T-cell (primary cell): ENCODE measurements at regions not wholly inside any gene's neighbourhood (a gene's known extent, or its start where the extent isn't known, plus 50 kb on each side); places are given as distances from the start of the nearest gene placed in this dataset.

ENCODE experiments used
- ATAC-seq, 4 experiments: fragments of 200-7000 bp in 3 of 4; fragments of 150-1000 bp in 1 of 4; cut with Tn5 transposase; replicated peaks in 1 of 4; 1 replicate in 3 of 4; 2 replicates in 1 of 4; pipeline ENCODE4 v1.10.0; 2021; ENCODE audit warnings: moderate library complexity in 3 of 4, mild to moderate bottlenecking in 2 of 4, moderate number of reproducible peaks in 1 of 4
- CTCF ChIA-PET, 2 donors: fragments of 300-600 bp; sonication (Branson Sonifier 250); formaldehyde crosslinking; loops; one replicate each; lab custom pipeline; 2022; ENCODE audit warnings: antibody characterized with exemption in 2 of 2; lab: Charles Lee
- POLR2A ChIA-PET, 2 donors: fragments of 300-600 bp; sonication (Branson Sonifier 250); formaldehyde crosslinking; loops; one replicate each; lab custom pipeline; 2022; ENCODE audit warnings: antibody characterized with exemption in 2 of 2; lab: Charles Lee
- DNase-seq, 35 experiments: peaks; one replicate each; pipeline versions ENCODE4 v3.0.0 to v3.0.0-alpha.2; 2013 to 2023
- H3K27ac ChIP-seq: one replicate; pipeline ENCODE4 v1.5.1; 2013; ENCODE audit warnings: low read length
- H3K27me3 ChIP-seq, 2 experiments: replicated peaks in 1 of 2; 1 replicate in 1 of 2; 2 replicates in 1 of 2; pipeline versions ENCODE4 v1.6.1 to v1.7.0; 2013; ENCODE audit warnings: low read length in 1 of 2, mixed read lengths in 1 of 2; ENCODE audit not compliant: control insufficient read depth in 2 of 2, insufficient read depth in 2 of 2; ENCODE audit errors: extremely low read depth in 1 of 2
- H3K36me3 ChIP-seq, 2 donors: 1 replicate in 1 of 2; 2 replicates in 1 of 2; pipeline versions ENCODE4 v1.6.1 to v1.7.0; 2013; ENCODE audit warnings: low read length in 1 of 2; ENCODE audit not compliant: control insufficient read depth in 2 of 2, insufficient read depth in 1 of 2; ENCODE audit errors: extremely low read depth in 1 of 2
- H3K4me1 ChIP-seq, 2 experiments: 1 replicate in 1 of 2; 2 replicates in 1 of 2; pipeline versions ENCODE4 v1.6.1 to v1.7.0; 2013; ENCODE audit warnings: low read length in 2 of 2, mixed read lengths in 1 of 2; ENCODE audit not compliant: insufficient read depth in 2 of 2, control insufficient read depth in 1 of 2; ENCODE audit errors: extremely low read depth in 1 of 2
- H3K4me3 ChIP-seq, 2 donors: 1 replicate in 1 of 2; 2 replicates in 1 of 2; pipeline versions ENCODE4 v1.5.1 to v1.7.0; 2013; ENCODE audit warnings: mild to moderate bottlenecking in 2 of 2, low read length in 1 of 2, moderate library complexity in 1 of 2; ENCODE audit not compliant: control insufficient read depth in 1 of 2; ENCODE audit errors: extremely low read depth in 1 of 2
- H3K9me3 ChIP-seq: 2 replicates; pipeline ENCODE4 v1.7.0; 2013
- H3K27ac Mint-ChIP-seq, 2 donors: one replicate each; pipeline ENCODE4 v1.8.0; 2020 to 2021; ENCODE audit warnings: mild to moderate bottlenecking in 2 of 2, mixed read lengths in 2 of 2
- H3K27me3 Mint-ChIP-seq, 2 donors: one replicate each; pipeline ENCODE4 v1.8.0; 2021 to 2022; ENCODE audit warnings: mixed read lengths in 2 of 2
- H3K36me3 Mint-ChIP-seq: one replicate; pipeline ENCODE4 v1.8.0; 2021; ENCODE audit warnings: mixed read lengths
- H3K4me1 Mint-ChIP-seq, 3 donors: one replicate each; pipeline ENCODE4 v1.8.0; 2020 to 2022; ENCODE audit warnings: mixed read lengths in 3 of 3, mild to moderate bottlenecking in 1 of 3
- H3K4me3 Mint-ChIP-seq, 3 donors: one replicate each; pipeline ENCODE4 v1.8.0; 2020 to 2022; ENCODE audit warnings: mild to moderate bottlenecking in 3 of 3, mixed read lengths in 3 of 3, moderate library complexity in 3 of 3
- H3K9me3 Mint-ChIP-seq, 3 donors: one replicate each; pipeline ENCODE4 v1.8.0; 2020 to 2022; ENCODE audit warnings: mixed read lengths in 3 of 3
- WGBS: methylation state at CpG from one replicate; pipeline ENCODE4 v1.1.5; 2013; ENCODE audit warnings: missing lambda C conversion rate; ENCODE audit not compliant: insufficient coverage; 5-methylcytosine and 5-hydroxymethylcytosine counted together

DNA sequence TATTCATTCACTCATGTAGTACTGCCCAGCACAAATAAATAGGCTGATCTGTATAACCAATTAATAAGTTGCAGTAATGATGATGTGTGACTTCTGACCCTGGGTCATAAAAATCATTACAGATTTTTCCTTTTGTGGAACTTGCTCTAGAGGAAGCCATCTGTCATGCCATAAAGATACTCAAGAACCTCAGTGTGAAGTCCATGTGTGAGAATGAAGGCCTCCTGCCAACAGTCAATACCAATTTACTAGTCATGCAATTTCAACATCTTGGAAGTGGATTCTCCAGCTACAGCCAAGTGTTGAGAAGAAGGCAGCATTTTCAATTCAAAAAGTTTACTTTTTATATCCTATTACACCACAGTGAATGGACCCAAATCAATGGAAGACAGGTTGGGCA lies 435.6 kb upstream of the LRRC4C start:
- no peaks in the 10 kb centered on the region for H3K36me3 Mint-ChIP-seq
- H3K4me1 ChIP-seq, result no peaks in the 10 kb centered on the region
- H3K27me3 ChIP-seq, result no peaks in the 10 kb centered on the region
- ATAC-seq, result no peak
- POLR2A ChIA-PET, result no interaction called here
- H3K4me3 Mint-ChIP-seq, result no peak overlapping the region
- H3K27ac ChIP-seq, result no peak overlapping the region
- no peaks in the 10 kb centered on the region for H3K27me3 Mint-ChIP-seq
- CTCF ChIA-PET, result no interaction called here
- no peak for DNase-seq
- H3K4me1 Mint-ChIP-seq, result no peaks in the 10 kb centered on the region
- peaks cover 11 to 27% (median 23%) of the 10 kb centered on the region in 3 donors for H3K9me3 Mint-ChIP-seq
- H3K36me3 ChIP-seq, result no peaks in the 10 kb centered on the region
- H3K4me3 ChIP-seq, result no peak overlapping the region
- H3K27ac Mint-ChIP-seq, result no peak overlapping the region
- peaks cover 3% of the 10 kb centered on the region for H3K9me3 ChIP-seq

DNA sequence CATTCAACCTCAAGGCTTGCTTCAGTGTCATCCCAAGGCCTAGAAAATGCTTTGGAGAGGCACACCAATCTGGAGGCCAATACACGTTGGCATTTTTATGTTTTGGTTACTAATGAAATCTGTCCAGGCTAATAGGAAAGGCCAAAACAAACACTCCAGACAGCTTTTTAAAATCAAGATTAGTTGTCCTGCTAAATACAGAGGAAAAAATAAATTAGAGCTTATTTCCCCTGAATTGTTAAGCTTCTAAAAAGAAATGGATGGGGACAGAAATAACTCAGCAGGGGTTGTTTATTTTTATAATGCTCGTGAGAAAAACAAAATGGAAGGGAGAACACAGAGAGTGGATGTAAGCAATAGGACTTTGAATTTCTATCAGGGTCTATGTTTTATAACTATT lies 438.5 kb upstream of the LRRC4C start:
- no CpG with 5 or more reads among the region's 2 CpGs for WGBS
- no peak overlapping the region for H3K4me3 Mint-ChIP-seq
- H3K9me3 Mint-ChIP-seq, result peaks cover 15 to 27% (median 21%) of the 10 kb centered on the region in 3 donors
- no peaks in the 10 kb centered on the region for H3K36me3 Mint-ChIP-seq
- H3K27me3 Mint-ChIP-seq, result no peaks in the 10 kb centered on the region
- peaks cover 3% of the 10 kb centered on the region for H3K9me3 ChIP-seq
- no peaks in the 10 kb centered on the region for H3K36me3 ChIP-seq
- H3K27me3 ChIP-seq, result no peaks in the 10 kb centered on the region
- DNase-seq (no peak), ATAC-seq (no peak)
- H3K27ac Mint-ChIP-seq, result no peak overlapping the region
- H3K4me1 ChIP-seq, result no peaks in the 10 kb centered on the region
- H3K4me1 Mint-ChIP-seq, result no peaks in the 10 kb centered on the region
- POLR2A ChIA-PET, result no interaction called here
- H3K27ac ChIP-seq, result no peak overlapping the region
- no peak overlapping the region for H3K4me3 ChIP-seq
- CTCF ChIA-PET, result no interaction called here

DNA sequence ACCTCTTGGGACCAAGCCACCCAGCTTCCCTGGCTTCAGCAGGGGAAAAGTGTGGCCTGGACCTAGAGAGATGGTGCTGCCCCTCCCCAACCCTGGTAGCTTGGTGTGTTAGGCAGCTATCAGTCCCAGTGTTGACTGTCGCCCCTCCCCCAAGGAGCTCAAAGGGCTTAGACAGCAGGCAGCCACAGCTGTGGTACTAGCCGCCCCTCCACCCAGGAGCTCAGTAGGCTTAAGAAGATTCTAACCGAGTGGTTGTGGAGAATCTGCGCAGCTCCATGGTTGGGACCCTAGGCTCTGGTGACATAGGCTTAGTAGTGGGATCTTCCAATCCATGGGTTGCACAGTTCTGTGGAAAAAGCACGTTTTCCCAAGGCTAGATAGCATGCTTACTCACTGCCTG lies 458.4 kb upstream of the LRRC4C start:
- no peaks in the 10 kb centered on the region for H3K36me3 ChIP-seq
- no peaks in the 10 kb centered on the region for H3K4me1 ChIP-seq
- H3K27ac Mint-ChIP-seq, result no peak overlapping the region
- H3K9me3 Mint-ChIP-seq, result peaks cover 25 to 53% (median 35%) of the 10 kb centered on the region in 3 donors
- no peak overlapping the region for H3K4me3 Mint-ChIP-seq
- no peak overlapping the region for H3K4me3 ChIP-seq
- no peaks in the 10 kb centered on the region for H3K27me3 ChIP-seq
- H3K4me1 Mint-ChIP-seq, result no peaks in the 10 kb centered on the region
- 100% methylated on average over 1 of the region's 5 CpGs for WGBS
- H3K27me3 Mint-ChIP-seq, result no peaks in the 10 kb centered on the region
- H3K36me3 Mint-ChIP-seq, result no peaks in the 10 kb centered on the region
- ChIA-PET CTCF (no interaction called here), POLR2A (no interaction called here)
- ATAC-seq (no peak), DNase-seq (no peak)
- H3K9me3 ChIP-seq, result no peaks in the 10 kb centered on the region
- H3K27ac ChIP-seq, result no peak overlapping the region

DNA sequence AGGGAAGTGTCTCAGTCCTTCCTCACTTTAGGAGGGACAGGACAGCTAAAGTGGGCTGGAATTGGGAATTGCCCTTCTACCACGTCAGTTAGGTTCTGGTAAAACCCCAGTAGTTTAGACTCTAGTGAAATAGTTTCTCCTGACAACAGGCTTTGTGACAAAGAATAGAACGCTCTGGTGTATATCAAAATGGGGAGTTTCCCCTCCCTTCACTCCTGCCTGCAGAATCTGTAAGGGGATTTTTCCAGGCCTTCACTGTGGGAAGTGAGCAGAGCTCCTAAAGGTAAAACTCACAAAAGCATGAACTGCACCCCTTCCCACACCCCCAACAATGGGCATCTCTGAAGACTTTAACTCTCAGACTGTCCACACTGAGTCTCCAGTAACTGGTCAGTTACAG lies 460.9 kb upstream of the LRRC4C start:
- no peak overlapping the region for H3K27ac Mint-ChIP-seq
- no peaks in the 10 kb centered on the region for H3K27me3 Mint-ChIP-seq
- Histone ChIP-seq H3K9me3 (no peaks in the 10 kb centered on the region), H3K27ac (no peak overlapping the region), H3K4me3 (no peak overlapping the region), H3K36me3 (no peaks in the 10 kb centered on the region), H3K4me1 (no peaks in the 10 kb centered on the region), H3K27me3 (no peaks in the 10 kb centered on the region)
- CTCF ChIA-PET, result no interaction called here
- no peak overlapping the region for H3K4me3 Mint-ChIP-seq
- no CpG with 5 or more reads among the region's 2 CpGs for WGBS
- no peaks in the 10 kb centered on the region for H3K36me3 Mint-ChIP-seq
- ATAC-seq, result no peak
- no peak for DNase-seq
- H3K9me3 Mint-ChIP-seq, result peaks cover 19 to 34% (median 32%) of the 10 kb centered on the region in 3 donors
- no peaks in the 10 kb centered on the region for H3K4me1 Mint-ChIP-seq
- POLR2A ChIA-PET, result no interaction called here

DNA sequence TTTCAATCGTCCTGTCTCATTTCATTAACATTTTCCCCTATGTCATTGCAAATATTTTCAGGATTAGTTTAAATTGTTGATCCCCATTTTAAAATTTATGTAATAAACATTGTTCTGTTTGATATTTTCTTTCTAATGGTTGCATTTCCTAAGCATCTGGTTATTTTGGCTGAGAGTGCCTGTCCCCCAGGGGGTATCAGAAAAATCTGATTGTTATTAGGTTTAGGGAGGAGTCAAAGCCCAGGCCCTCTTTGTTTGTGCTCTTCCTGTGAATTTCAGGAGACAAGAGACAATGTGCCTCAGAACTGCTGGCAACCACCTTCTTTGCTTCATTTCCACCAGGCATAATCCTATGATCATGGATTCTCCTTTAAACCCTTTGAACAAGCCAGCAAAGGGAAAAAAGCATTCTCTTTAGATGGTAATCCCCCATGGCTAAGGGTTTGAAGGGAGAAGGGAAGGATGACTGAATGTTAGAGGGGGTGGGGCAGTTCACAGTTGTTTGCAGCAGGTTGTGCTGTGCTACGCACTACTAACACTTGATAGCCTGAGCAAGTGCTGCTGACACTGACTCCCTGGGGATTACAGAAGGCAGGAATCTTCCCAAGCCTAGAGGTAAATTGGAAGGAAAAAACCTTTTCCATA lies 462.4 kb upstream of the LRRC4C start:
- WGBS, result 100% methylated on average over 1 of the region's 2 CpGs

DNA sequence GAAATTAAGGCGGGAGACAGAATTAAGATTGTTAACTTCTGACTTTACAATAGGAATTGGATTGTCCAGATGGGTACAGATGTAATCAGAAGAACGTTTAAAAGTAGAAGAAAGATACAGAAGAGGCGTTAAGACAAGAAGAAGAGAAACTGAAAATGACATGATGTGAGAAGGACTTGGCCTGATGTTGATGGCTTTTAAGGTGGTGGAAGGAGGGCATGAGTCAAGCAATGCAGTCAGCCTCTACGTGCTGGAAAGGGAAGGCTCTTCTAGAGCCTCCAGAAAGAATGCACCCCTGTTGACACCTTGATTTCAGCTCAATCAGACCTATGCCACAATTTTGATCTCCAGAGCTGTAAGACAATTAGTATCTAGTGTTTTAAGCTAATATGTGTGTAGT lies 466.9 kb upstream of the LRRC4C start:
- Mint-ChIP-seq H3K36me3 (no peaks in the 10 kb centered on the region), H3K27ac (no peak overlapping the region), H3K4me3 (no peak overlapping the region), H3K9me3 (peaks cover 15 to 31% (median 27%) of the 10 kb centered on the region in 3 donors), H3K27me3 (no peaks in the 10 kb centered on the region), H3K4me1 (no peaks in the 10 kb centered on the region)
- H3K9me3 ChIP-seq, result peaks cover 2% of the 10 kb centered on the region
- H3K4me3 ChIP-seq, result no peak overlapping the region
- ChIA-PET CTCF (no interaction called here), POLR2A (no interaction called here)
- H3K36me3 ChIP-seq, result no peaks in the 10 kb centered on the region
- H3K4me1 ChIP-seq, result no peaks in the 10 kb centered on the region
- DNase-seq, result no peak
- 69% methylated on average over 2 of the region's 4 CpGs for WGBS
- H3K27me3 ChIP-seq, result no peaks in the 10 kb centered on the region
- ATAC-seq, result no peak
- H3K27ac ChIP-seq, result no peak overlapping the region

More for the DNA sequence above, 462.4 kb upstream of the LRRC4C start:
- H3K9me3 ChIP-seq, result no peaks in the 10 kb centered on the region
- Mint-ChIP-seq H3K9me3 (peaks cover 23 to 40% (median 35%) of the 10 kb centered on the region in 3 donors), H3K4me1 (no peaks in the 10 kb centered on the region), H3K27ac (no peak overlapping the region), H3K4me3 (no peak overlapping the region), H3K36me3 (no peaks in the 10 kb centered on the region), H3K27me3 (no peaks in the 10 kb centered on the region)
- no peaks in the 10 kb centered on the region for H3K36me3 ChIP-seq
- POLR2A ChIA-PET, result no interaction called here
- no peaks in the 10 kb centered on the region for H3K4me1 ChIP-seq
- CTCF ChIA-PET, result no interaction called here
- DNase-seq, result no peak
- H3K4me3 ChIP-seq, result no peak overlapping the region
- H3K27me3 ChIP-seq, result no peaks in the 10 kb centered on the region
- no peak for ATAC-seq
- H3K27ac ChIP-seq, result no peak overlapping the region

DNA sequence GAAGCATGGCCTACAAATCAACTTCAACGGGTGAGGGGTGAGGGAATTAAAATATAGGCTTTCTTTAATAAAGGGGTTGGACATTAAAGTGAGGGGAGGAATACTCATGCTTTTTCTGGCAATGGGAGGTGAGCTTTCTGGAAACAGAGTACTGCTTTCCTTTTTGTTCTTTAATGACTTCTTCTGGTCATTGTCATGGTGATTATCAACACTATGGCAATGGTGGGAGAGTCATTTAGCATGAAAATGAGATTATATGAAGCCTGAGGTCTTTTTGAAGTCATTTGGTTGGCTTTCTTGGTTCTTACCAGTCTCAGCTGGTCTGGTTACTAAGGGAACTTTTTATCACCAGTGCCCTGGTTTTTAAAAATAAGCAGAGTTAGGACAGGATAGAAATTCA lies 475.8 kb upstream of the LRRC4C start:
- ATAC-seq (no peak), DNase-seq (no peak)
- POLR2A ChIA-PET, result no interaction called here
- H3K4me3 Mint-ChIP-seq, result no peak overlapping the region
- no peak overlapping the region for H3K4me3 ChIP-seq
- no peaks in the 10 kb centered on the region for H3K4me1 ChIP-seq
- H3K36me3 Mint-ChIP-seq, result no peaks in the 10 kb centered on the region
- WGBS, result no CpG with 5 or more reads among the region's 1 CpG
- CTCF ChIA-PET, result no interaction called here
- H3K27ac ChIP-seq, result no peak overlapping the region
- no peaks in the 10 kb centered on the region for H3K27me3 Mint-ChIP-seq
- peaks cover 22 to 35% (median 27%) of the 10 kb centered on the region in 3 donors for H3K9me3 Mint-ChIP-seq
- H3K27me3 ChIP-seq, result no peaks in the 10 kb centered on the region
- no peaks in the 10 kb centered on the region for H3K4me1 Mint-ChIP-seq
- H3K36me3 ChIP-seq, result no peaks in the 10 kb centered on the region
- H3K27ac Mint-ChIP-seq, result no peak overlapping the region
- peaks cover 2% of the 10 kb centered on the region for H3K9me3 ChIP-seq
